ENCODE measurements at regions not wholly inside any gene's neighbourhood (a gene's known extent, or its start where the extent isn't known, plus 50 kb on each side); places are given as distances from the start of the nearest gene placed in this dataset.

DNA sequence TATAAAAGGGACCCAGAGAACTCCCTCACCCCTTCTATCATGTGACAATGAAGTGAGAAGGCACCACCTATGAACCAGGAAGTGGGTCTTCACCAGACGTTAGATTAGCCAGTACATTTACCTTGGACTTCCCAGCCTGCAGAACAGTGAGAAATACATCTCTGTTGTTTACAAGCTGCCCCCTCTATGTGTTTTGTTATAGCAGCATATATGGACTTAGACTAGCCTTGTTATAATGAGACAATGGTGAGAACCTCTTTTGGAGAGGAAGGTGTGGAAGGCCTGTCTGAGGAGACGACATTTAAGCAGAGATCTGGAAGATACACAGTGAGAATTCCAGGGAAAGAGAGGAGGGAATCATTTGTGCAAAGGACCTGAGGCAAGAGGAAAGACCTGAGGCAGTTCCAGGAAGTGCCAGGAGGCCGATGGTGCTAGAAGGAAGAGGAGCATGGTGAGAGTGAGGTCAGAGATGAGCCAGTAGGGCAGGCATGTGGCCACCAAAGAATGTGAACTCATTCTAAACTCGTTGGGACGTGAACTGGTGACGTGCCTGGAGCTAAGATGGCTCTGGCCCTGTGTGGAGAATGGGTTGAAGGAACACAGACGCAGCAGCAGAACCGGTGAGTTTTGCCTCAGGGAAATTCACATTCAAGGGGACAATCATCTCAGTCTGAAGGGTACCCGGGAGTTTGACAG is 98.9 kb upstream of the IRF2BP2 start:
- no peak for DNase-seq

DNA sequence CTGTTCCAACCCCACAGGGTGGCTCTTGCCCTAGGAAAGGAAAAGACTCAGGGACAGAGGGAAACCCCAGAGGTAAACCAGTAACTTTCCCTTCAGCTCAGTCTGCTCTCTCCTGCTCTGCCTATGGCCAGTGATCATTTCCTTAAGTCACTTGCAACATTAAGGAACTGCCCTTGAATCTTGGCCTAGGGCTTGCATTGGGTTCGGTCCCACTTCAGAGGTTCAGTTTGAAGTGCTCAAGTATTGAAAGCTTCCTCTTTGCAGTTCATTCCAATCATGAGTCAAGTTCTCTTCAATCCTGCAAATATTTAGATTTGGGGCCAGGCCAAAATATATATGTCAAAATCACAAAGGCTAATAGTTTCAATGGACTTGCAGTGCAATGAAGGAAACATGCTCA is 97.7 kb upstream of the IRF2BP2 start:
- no peak for DNase-seq

DNA sequence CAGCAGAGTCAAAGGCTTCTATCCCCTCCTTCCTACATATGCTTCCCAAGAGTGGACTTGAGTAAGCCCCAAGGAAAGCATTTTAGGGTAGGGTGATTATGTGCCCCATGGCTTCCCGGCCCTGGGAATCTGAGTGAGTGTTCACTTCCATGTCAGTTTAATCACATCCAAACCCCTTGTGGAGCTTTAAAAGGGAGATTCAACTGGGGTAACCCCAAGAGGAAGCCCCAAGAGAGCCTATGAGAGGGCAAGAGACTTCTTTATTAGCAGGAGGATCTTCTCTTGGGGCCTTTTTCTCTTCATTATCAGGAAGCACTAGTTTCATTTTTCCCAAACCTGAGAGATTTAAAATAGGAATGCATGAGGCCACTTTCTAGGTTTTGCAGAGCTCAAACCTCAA is 97.0 kb upstream of the IRF2BP2 start:
- no peak for DNase-seq

DNA sequence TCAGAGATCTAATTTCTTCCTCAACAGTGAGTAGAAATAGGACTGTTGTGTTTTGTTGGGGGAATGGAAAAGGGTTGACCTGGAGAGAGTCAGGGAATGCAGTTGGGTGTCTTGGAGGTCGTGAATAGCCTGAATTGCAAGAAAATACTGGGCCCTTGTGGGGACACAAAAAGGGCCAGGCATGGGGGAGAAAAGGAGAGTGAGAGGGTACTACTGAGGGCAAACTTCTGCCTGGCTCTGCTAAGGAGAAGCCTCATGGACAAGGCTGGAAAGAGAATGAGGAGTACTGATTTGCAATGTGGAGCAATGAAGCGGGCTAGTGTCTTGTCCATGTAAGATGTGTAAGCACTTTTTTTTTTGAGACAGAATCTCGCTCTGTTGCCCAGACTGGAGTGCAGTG is 96.2 kb upstream of the IRF2BP2 start:
- DNase-seq = no peak

DNA sequence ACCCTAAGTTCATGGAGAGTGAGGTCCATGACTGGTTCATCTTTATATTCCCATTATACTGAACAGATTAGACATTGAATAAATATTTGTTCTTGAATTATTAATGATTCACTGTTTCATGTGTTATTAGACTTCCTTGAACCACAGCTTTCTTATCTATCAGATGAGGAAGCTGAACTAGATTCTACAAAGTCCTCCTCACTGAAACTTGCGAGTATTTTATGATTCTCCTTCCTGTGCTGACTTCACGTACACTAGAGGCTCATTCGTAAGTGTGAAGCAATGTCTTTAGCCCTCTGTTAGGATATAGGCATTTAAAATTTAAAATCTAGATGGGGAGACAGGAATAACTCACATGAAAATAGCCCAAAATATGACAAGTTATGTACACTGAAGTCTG is 95.6 kb upstream of the IRF2BP2 start:
- no peak for DNase-seq

DNA sequence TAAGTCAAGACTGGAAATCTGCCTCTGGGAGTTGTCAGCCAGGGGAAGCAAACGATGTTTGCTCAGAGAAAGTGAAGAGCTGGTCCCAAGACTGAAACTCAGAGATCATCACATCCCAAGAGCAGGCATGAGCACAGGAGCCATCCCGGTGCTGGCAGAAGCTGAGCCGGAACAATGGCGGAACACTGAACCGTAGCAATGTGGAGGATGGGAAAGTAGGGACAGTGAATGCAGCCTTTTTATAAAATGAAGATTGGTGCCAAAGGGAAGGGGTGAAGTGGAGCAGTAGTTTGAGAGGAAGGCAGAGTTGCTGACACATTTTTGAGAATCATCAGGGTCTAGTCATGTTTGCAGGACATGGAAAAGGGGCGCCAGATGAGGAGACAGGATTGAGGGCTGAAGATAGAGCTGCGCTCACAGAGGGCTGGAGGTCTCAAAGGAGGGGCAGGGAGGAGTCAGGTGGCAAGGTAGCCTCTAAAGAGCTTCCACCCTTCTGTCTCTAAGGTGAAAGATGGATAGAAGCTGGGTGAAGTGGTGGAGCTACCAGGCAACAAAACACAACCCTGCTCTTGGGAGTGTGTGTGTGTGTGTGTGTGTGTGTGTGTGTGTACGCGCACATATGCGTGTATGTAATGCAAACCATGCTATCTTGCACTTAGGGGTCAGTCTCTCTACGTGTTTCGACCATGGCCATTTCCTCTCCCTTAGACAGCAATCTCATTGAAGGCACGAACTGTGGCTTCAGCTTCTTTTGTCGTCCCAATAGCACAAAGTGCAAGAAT is 94.3 kb upstream of the IRF2BP2 start:
- DNase-seq = no peak

DNA sequence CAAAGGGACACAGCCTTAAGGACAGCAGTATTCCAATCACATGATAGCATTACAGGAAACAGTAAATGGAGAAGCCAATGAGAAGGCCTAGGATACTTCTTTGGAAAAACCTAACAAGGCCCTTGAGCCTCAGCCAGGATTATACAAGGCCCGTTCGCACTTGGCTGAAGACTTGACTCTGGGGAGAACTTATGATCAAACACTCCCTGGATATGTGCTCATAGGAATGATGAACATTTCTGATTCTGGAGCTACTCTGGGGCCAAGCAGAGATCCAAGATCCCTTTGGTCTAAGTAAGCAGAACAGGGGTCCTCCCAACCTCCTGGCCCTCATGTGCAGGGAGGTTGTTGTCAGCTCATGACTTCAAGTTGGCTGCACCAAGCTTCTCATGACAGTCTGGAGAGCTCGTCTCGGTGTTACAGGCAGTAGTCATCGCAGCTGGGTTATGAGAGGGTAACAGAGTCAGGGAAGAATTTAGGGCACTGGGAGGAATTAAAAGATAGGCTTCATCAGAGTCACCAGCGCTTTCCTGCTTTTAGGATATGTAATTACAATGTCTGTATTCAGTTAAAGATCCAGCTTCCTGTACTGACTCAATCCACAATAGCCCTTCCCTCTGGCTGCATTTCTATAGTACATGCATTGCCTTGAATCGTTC is 92.5 kb upstream of the IRF2BP2 start:
- DNase-seq = no peak

DNA sequence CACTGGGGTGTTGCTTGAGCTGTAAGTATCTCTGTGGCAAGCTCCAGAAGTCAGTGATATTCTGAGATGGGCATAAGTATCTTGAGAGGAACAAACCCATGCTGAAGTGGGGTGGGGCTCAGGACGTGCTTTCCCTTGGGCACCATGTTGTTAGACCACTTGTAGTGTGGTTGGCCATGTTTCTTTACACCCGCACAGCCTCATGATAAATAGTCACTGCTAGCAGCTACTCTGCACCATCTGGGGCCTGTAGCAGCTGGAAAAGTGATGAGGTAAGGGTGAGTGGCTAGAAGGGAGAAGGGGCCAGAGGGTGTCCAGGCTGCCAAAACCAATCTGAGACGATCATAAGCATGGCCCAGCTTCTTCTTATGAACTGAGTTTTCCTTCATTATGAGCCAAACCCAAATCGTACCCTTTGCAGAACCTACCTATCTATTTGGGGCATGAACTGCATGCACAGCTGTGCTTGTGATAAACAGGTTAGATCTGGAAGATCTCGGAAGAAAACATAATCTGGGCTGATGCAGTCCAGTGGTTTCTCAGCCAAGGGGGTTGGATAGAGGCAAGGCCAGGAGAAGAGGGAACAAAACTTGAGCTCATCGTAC is 91.9 kb upstream of the IRF2BP2 start:
- no peak for DNase-seq

DNA sequence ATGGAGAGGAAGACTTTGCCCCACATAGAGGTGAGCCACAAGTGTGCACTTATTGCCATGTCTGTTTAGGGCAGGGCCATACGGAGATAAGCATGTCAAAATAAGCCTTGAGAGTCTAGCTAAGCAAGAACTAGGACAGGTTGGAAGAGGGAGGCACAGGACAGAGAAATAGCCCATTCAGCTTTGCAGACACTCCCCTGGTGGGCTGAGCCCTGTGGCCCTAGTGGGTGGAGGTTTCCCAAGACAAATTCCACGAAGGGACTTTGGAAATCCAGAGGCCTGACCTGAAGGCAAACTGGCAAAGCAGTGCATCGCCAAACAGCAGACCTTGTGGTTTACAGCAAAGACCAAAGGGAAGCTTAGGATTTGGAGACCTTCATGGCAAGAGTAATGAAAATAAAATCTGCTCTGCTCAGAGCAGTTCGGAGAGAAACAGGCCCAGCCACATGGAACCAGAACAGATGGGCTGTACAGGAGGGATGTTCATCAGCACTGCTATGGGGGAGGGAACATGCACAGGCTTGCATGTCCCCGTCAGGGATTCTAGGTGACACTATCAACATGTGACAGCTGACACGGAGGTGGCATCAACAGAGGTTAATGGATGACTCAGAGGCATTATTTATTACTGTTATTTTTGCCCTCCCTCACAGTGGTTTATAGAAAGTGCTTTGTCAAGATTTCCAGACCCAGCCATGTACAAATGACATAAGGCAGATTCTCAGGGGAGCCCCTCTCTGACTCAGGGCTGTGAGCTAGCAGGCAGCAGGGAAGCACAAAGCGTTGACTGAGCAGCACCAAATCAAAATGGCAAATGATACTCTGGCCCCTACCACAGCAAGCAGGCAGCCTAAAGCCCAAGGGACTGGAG is 90.1 kb upstream of the IRF2BP2 start:
- peak; percentile 40 for DNase-seq

DNA sequence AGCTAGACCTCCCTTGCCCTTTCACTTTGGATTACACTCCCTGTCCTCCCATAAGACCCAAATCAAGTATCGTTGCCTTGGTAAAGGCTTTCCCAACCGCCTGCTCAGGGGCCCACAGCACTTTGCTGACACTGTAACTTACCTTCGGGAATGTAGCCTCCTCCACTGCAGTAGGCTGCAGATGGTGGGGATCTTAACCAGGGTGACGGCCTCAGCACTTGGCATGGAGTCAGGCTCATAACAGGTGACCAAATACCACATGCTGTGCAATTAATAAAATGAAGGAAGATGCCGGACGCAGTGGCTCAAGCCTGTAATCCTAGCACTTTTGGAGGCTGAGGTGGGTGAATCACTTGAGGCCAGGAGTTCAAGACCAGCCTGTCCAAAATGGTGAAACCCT is 88.7 kb upstream of the IRF2BP2 start:
- no peak for DNase-seq

DNA sequence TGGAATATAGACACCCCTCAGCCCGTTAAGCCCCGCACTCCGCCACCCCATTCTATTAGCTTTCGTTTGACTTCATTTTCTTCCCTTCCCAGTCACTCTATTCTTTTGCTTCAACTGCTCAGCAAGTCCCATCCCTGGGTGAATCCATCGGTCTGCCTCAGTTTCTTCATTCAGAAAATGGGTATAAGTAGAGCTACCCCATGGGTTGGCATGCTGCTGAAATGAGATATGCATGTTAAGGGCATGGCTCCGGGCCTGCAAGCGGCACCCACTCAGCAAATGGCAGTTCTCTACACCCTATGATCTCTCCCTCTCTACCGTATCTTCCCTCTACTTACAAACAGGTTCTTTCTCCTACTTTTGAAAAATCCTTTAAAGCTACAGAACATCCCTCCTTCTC is 87.8 kb upstream of the IRF2BP2 start:
- no peak for DNase-seq

DNA sequence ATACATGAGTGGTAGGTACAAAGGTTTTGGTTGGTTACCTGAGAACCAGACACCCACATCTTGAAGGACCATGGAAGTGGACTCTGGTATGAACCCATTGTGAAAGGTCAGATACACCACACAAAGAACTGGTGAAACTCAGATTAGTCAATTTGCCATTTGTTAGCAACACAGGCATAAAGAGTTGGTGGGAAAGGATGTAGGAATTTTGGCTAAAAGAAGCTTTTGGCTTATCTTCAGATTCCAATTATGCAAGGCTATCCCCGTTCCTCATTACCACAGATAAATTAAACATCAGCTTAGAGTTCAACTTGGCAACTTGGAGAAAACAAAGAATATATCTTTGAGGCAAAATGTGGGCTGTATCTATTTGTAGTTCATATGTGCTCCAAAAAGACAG is 87.0 kb upstream of the IRF2BP2 start:
- no peak for DNase-seq

DNA sequence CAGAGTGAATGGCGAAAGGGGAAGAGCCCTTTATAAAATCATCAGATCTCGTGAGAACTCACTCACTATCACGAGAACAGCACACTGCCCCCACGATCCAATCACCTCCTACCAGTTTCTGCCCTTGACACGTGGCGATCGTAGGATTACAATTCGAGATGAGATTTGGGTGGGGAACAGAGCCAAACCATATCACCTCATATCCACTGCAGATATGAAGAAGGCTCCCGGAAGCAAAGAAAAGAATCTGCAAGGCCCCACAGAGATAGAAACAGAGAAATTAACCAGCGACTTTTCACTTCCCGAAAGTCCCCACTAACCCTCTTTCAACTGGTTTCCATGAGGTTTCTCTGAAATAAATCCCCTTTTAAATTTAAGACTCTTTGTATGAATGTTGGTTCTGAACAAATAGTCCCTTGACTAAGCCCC is 86.2 kb upstream of the IRF2BP2 start:
- DNase-seq = peak; percentile 44

DNA sequence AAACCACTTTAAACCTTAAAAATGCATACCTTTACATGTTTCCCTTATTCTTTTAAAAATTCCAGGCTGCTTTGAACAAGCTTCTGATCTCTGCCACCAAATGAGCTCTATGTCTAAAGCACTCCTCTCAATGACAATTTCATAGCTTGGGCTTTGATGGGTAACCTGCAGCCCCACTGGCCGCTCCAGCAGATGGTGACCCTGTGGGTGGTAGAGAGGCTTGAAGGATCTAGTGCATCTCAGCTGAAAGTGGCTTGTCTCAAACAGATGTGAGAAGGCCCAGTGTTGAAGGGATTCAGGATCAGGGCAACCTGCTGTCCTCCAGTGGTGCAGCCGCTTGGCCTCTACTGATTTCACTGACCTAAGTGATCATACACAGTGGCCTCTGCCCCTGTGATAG is 84.7 kb upstream of the IRF2BP2 start:
- DNase-seq = no peak

DNA sequence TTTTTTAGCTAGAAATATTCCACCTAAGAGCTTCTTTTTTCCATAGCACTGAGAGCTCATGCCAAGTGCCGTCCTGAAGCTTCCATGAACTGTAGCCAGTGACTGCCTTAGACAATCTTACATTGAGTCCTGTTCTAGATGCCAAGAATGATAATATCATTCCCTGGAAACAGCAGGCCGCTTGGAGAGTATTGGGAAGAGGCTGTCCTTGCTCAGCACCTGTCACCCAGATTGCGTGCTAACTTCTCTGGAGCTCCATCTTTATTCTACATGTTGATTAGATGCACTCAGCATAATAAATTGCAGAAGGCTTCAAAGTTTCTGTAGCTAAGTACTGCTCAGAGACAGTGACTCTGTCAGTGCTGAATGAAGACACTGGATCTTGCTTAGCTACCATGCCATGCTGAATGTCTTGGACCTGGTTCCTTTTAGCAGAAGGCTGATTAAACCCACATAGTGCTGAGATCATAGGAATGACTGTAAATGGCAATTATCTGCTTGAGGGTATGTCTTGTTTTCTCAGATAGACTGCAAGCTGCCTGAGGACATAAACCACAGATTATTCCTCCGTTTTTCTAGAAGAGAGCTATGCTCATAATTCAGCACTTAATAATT is 83.1 kb upstream of the IRF2BP2 start:
- DNase-seq = no peak

DNA sequence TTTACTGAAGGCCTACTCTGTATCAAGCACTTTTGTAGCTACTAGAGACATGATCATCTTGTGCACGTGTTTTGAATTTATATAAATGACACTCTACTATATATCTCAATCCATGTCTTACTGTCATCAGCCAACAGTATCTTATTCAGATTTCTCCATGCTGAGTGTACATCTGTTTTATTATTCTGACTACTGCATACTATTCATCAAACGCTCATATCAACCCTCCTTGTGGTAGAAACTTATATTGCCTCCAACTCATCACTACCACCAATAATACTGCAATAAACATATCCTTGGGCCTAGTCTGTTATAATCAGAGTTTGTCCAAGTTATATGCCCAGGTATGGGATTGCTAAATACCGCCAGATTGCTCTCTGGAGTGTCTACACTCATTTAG is 81.6 kb upstream of the IRF2BP2 start:
- no peak for DNase-seq

DNA sequence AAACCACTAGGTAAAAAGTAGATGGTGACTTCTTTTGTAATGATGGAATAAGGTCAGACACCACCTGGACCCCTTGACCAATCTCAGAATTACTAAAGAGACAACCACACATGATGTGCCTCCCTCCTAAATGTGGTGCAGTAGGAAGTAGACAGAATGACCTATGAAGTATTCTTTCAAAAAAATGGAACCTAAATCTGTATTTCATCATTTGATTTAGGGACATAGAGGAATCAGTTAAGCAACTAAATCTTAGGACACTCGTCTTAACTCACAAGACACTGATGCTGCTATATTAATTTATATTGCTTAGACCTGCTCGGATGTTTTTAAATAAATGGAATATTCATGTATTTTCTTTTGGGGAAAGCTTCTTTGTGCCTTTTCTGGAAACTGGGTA is 80.9 kb upstream of the IRF2BP2 start:
- no peak for DNase-seq

DNA sequence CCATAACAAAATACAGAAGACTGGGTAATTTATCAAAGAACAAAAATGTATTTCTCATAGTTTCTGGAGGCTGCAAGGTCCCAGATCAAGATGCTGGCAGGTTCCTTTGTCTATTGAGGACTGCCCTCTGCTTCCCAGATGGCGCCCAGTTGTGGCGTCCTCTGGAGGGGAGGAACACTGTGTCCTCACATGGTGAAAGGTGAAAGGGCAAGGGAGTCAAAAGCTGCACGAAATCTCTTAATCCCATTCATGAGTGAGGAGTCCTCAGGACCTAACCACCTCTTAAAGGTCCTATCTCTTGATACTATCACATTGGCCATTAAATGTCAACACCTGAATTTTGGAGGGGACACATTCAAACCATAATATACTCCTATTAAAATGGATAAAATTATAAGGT is 79.3 kb upstream of the IRF2BP2 start:
- DNase-seq = no peak

DNA sequence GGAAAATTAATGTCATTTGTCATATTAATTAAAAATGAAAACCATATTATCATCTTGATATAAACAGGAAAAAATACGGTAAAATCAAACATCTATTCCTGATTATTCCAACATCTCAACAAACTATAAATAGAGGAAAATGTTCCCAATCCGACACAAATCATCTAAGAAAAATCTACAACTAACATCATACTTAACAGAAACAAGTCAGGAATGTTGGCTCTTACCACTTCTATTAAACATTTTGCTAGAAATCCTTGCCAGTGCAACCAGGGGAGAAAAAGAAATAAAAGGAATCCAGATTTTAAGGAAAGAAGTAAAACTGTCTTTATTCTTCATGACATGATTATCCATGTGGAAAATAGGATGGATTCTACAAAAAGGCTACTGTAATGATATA is 77.0 kb upstream of the IRF2BP2 start:
- DNase-seq = no peak

DNA sequence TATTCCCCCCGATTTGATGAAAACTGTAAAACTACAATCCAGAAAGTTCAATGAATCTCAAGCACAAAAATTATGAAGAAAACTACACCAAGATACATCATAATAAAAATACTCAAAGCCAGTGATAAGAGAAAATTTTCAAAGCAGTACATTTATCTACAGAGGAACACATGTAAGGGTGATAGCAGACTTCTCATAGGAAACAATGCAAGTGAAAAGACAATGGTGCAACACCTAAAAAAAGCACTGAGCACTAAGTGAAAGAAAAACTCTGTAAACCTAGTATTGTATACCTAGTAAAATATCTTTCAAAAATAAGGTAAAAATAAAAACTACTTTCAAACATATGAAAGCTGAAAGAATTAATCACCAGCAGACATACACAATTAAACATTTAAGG is 76.1 kb upstream of the IRF2BP2 start:
- peak; percentile 74 for DNase-seq

DNA sequence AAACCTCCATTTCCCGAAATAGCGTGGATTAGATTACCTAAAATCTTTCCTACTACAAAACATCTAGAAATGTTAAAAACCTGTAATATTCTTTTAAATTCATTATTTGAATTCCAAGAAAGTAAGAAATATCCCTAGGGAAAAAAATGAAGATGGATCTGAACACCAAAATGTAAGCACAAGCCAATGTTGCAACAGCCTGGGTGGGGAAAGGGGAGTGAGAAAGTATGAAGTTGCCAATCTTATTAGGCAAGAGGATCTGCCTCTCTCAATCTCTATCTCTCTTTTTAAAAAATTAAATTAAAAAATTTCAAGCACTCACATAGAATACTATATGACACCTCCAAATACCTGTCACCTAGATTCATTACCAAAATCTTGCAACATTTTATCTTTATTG is 74.9 kb upstream of the IRF2BP2 start:
- no peak for DNase-seq
